ENCODE measurements at regions not wholly inside any gene's neighbourhood (a gene's known extent, or its start where the extent isn't known, plus 50 kb on each side); places are given as distances from the start of the nearest gene placed in this dataset.

- TF ChIP-seq GTF2I (CRISPR knock-in tag; conservative IDR thresholded peaks at IDR 0.05) (no peak), IRF2 (CRISPR knock-in tag; IDR thresholded peaks at IDR 0.05; ENCODE audit: borderline replicate concordance, low read depth) (no peak), NFYB (CRISPR knock-in tag; conservative IDR thresholded peaks at IDR 0.05; ENCODE audit: low read depth) (no peak), GRHL2 (CRISPR knock-in tag; IDR thresholded peaks at IDR 0.05; ENCODE audit: insufficient replicate concordance, severe bottlenecking) (no peak), ZNF423 (CRISPR knock-in tag; IDR thresholded peaks at IDR 0.05) (no peak), E2F1 (CRISPR knock-in tag; IDR thresholded peaks at IDR 0.05) (no peak), E2F5 (CRISPR knock-in tag; IDR thresholded peaks at IDR 0.05) (no peak), ZNF232 (CRISPR knock-in tag; IDR thresholded peaks at IDR 0.05) (no peak), RORB (CRISPR knock-in tag; IDR thresholded peaks at IDR 0.05) (no peak), ESRRA (CRISPR knock-in tag; IDR thresholded peaks at IDR 0.05; ENCODE audit: borderline replicate concordance) (no peak), FOXP1 (CRISPR knock-in tag; IDR thresholded peaks at IDR 0.05; ENCODE audit: borderline replicate concordance) (no peak), ZNF138 (CRISPR knock-in tag; conservative IDR thresholded peaks at IDR 0.05) (no peak), ZNF121 (CRISPR knock-in tag; IDR thresholded peaks at IDR 0.05) (no peak), CTCF (IDR thresholded peaks at IDR 0.05) (no peak), OVOL2 (CRISPR knock-in tag; IDR thresholded peaks at IDR 0.05; ENCODE audit: borderline replicate concordance) (no peak), PRDM15 (CRISPR knock-in tag; IDR thresholded peaks at IDR 0.05) (no peak), ARID4B (CRISPR knock-in tag; IDR thresholded peaks at IDR 0.05; ENCODE audit: borderline replicate concordance) (no peak)
- no peak for DNase-seq (ENCODE audit: low spot score)
- ChIA-PET POLR2A (no interaction called here), CTCF (interaction anchor here (1.2 kb wide), 1 partner anchor 50 kb away, joined by 4 read pairs; no protein-coding TSS in a partner anchor)
- H3K9me3 Mint-ChIP-seq, result peaks cover 7% of the 10 kb centered on the region
- no peak overlapping the region for H3K27ac Mint-ChIP-seq
- no peaks in the 10 kb centered on the region for H3K36me3 Mint-ChIP-seq
- no peak overlapping the region for H3K4me3 Mint-ChIP-seq
- H3K4me1 Mint-ChIP-seq, result 0 out of 2 replicates have a peak, but pooled peaks cover 9% of the 10 kb centered on the region
- ATAC-seq, result no peak
- H3K27me3 Mint-ChIP-seq (ENCODE audit: low read depth), result peaks cover 7% of the 10 kb centered on the region
Measured at GRCh38 chr15:88385078-88385700, 82.0 kb downstream of the MRPL46 start.

All from WTC11 (cell line).